Loucy (cell line): ENCODE measurements at regions not wholly inside any gene's neighbourhood (a gene's known extent, or its start where the extent isn't known, plus 50 kb on each side); places are given as distances from the start of the nearest gene placed in this dataset.

Source experiments
- EZH2phosphoT487 ChIP-seq: fragments of 200-600 bp; IDR thresholded peaks from 2 replicates; pipeline ENCODE4 v1.6.1; 2018; ENCODE audit warnings: antibody characterized with exemption, mild to moderate bottlenecking, moderate library complexity, borderline replicate concordance
- TF ChIP-seq, protein P1 (sequence below): fragments of 200-600 bp; sonication (generic); conservative IDR thresholded peaks from 2 replicates; pipeline ENCODE4 v1.5.1; 2014; ENCODE audit warnings: mild to moderate bottlenecking, antibody characterized with exemption, low read length

DNA sequence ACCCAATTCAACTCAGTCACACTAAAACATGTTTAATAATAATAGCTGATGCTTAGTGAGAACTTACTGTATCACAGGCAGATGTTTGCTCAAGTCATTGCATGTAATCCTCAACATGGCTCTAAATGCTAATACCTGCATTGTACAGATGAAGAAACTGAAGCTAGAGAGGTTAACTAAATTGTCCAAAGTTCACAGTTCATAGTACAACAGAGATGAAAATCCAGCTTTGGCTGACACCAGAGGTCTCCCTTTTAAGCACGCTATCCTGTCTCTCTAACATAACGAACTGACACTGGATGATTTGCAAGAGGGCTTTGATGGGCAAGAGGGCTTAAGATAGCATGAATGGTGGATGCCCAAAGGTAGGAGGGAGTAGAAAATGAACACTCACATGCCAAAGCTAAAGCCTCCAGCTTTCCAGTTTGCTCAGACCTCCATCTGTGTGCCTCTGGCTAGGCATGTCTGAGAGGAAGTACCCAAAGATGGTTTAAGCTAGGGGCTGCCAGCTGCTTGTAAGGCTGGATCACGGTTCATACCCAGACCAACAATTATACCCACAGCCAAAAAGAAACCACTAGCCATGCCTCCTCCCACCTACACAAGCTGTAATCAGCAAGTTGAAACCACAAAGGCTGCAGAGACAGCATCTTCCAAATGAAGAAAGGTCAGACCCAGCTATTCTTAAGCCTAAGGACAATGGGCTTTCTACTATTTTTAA, 196.9 kb upstream of the UBL3 start:
- TF ChIP-seq, protein P1, sequence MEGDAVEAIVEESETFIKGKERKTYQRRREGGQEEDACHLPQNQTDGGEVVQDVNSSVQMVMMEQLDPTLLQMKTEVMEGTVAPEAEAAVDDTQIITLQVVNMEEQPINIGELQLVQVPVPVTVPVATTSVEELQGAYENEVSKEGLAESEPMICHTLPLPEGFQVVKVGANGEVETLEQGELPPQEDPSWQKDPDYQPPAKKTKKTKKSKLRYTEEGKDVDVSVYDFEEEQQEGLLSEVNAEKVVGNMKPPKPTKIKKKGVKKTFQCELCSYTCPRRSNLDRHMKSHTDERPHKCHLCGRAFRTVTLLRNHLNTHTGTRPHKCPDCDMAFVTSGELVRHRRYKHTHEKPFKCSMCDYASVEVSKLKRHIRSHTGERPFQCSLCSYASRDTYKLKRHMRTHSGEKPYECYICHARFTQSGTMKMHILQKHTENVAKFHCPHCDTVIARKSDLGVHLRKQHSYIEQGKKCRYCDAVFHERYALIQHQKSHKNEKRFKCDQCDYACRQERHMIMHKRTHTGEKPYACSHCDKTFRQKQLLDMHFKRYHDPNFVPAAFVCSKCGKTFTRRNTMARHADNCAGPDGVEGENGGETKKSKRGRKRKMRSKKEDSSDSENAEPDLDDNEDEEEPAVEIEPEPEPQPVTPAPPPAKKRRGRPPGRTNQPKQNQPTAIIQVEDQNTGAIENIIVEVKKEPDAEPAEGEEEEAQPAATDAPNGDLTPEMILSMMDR, result peak; percentile 34
- TF ChIP-seq EZH2phosphoT487, result no peak
